Ureter (tissue), 1 donor: ENCODE measurements at regions not wholly inside any gene's neighbourhood (a gene's known extent, or its start where the extent isn't known, plus 50 kb on each side); places are given as distances from the start of the nearest gene placed in this dataset.
"Not testable (repeated sequence)": the region's sequence is repeated elsewhere in the genome, so short reads cannot be mapped to it uniquely, and the experiment has no call there.

Experiments used
- DNase-seq: peaks from one replicate; pipeline ENCODE4 v3.0.0-alpha.2; 2020; ENCODE audit warnings: low spot score
- donor health status: DM: yes; HTN: yes; CAD: no.

DNA sequence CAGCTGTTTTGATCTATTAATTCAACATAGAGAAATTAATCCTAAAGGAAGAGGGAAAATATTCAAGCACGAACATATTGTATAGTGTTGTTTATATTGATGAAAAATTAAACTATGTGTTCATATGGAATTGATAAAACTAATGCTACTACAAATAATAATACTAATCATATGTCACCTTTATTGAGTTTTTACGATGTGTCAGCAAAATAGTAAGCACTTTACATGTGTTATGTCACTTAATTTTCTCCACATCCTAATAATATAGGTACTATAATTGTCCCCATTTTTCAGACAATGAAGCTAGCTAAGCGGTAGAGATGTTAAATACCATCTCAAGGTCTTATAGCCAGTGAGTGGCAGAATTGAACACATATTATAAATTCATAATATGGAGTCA lies 2008.5 kb upstream of the WWC1 start:
- DNase-seq = no peak

DNA sequence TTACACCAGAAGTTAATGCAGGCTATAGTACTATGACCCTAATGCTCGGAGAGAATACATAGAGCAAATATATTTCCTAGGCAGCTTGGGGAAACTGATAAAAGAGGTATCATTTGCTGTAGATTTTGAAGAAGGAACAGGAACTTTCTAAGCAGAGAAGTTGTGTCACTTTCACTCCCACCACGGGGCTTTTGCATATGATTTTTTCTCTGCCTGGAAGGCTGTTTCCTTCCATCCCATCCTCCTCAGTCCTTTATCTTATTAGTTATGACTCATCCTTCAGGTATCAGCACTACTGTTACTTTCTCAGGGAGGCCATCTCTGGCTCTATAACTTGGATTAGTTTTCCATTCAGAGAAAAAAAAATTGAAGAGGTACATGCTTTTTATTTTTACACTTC lies 2006.1 kb upstream of the WWC1 start:
- no peak for DNase-seq

GRCh38 chr5:166286832-166287231 lies 2004.6 kb upstream of the WWC1 start:
- DNase-seq = no peak

GRCh38 chr5:166287866-166288265 lies 2003.6 kb upstream of the WWC1 start:
- DNase-seq = no peak

- DNase-seq = not testable (repeated sequence)
Measured at GRCh38 chr5:166291800-166292199, 1999.6 kb upstream of the WWC1 start.

DNA sequence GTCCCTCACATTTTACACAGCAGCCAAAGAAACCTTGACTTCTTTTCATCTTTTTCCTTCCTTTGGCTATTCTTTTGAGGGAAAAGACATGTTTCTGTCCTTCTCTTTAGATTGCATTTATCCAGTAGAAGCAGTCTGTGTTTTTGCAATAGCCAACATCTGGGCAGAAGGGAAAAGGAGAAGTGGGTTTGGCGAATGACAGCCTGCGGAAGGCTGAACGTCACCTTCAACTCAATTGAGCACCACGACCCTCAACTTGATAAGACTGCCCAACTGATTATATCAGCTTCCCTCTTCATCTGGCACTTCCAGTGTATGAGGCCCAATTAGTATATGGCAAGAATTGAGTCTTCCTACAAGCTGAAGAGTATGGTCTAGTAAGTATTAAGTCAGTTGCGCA lies 1997.6 kb upstream of the WWC1 start:
- no peak for DNase-seq

GRCh38 chr5:166302166-166302565 lies 1989.3 kb upstream of the WWC1 start:
- no peak for DNase-seq

- DNase-seq = no peak
Measured at GRCh38 chr5:166317425-166317824, 1974.0 kb upstream of the WWC1 start.

GRCh38 chr5:166320920-166321480 lies 1970.4 kb upstream of the WWC1 start:
- no peak for DNase-seq

- DNase-seq = no peak
Measured at GRCh38 chr5:166324372-166324771, 1967.1 kb upstream of the WWC1 start.

- DNase-seq = no peak
Measured at GRCh38 chr5:166329149-166329800, 1962.2 kb upstream of the WWC1 start.

DNA sequence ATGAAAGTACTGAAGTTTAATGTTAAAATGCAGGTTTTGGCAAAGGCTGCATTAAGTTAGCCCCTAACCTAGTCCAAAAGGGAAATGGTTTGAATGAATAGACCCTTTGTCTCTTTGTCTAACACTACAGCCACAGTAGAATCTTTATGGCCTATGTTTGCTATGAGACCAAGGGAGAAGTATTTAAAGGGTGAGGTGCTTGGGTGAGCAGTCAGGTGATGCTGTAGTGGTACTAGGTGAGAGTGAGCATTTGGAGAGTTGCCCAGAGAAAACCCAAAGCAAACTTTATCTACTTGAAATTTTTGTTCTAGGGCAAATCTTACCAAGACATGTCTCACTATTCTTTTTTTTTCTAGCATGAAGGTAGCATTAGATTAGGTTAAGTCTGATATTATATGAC lies 1961.4 kb upstream of the WWC1 start:
- no peak for DNase-seq

DNA sequence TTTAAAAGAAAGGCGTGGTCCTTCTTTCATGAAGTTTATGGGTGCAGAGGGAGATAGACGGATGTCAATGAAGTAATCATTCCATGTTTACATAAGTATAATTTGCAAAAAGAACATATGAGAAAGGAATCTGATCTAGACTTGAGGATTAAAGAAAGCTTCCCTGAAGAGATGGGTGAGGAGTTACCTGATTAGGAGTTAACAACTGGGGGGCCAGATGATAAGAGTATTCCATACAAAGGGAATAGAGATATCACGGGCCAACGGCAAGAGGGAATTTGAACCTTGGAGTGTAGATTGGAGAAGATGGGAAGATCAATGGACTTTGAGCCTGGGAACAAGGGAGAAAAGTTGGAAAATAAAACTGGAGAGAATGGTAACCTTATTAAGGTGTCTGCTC lies 1959.9 kb upstream of the WWC1 start:
- DNase-seq = no peak

- DNase-seq = no peak
Measured at GRCh38 chr5:166338801-166339200, 1952.6 kb upstream of the WWC1 start.

- no peak for DNase-seq
Measured at GRCh38 chr5:166340039-166340438, 1951.4 kb upstream of the WWC1 start.

DNA sequence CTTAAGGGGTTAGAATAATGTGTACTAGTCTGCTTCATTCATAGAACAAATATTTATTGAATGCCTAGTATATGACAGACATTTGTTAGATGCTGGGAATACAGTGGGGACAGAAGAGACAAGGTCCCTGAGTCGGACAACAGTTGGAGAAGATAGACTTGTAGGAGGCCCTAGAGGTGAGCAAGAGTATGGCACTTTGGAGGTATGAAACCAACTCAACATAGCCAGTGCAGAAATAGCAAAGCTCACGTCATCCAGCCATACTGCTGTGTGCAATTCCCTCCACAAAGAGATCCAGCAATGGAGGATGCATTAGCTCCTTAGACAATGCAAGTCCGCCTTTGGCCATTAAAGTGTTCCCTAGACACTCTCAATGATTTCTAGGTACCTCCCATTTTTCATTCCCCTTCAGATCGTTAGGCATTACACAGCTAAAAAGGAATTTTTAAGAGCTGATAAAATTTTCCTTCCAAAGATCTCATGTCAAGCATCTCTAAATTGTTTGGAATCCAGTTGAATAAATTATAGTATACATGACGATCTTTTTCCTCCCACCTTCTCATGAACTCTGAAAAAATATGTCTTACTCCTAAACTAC lies 1949.6 kb upstream of the WWC1 start:
- DNase-seq = no peak

GRCh38 chr5:166342402-166342801 lies 1949.0 kb upstream of the WWC1 start:
- no peak for DNase-seq

DNA sequence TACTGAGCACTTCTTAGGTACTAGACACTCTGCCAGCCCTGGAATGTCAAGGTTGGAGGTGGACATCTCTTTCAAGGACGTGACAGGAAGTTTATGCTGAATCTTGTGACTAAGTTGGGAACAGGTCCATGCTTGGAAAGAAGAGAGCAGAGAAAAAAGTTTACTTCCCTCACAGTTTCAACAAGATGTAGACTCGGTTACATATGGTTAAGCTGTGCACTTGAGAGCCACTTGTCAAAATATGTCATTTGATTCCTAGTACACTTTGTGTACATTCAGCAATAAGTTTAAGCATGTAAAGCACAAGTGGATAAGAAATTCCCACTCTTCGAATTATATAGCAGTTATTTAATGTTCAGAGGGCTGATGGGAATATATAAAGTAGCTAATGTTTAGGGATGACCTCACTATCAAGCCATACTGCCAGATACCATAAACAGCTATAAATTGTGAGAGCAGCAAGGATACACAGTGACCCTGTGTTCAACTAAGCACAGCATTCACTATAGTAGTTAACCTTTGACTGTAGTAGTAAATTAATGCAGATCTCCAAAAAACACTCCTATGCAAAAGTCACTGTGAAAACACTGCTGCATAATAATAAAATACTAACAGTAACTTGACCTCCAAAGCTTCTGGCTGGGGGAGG lies 1944.6 kb upstream of the WWC1 start:
- DNase-seq = no peak

DNA sequence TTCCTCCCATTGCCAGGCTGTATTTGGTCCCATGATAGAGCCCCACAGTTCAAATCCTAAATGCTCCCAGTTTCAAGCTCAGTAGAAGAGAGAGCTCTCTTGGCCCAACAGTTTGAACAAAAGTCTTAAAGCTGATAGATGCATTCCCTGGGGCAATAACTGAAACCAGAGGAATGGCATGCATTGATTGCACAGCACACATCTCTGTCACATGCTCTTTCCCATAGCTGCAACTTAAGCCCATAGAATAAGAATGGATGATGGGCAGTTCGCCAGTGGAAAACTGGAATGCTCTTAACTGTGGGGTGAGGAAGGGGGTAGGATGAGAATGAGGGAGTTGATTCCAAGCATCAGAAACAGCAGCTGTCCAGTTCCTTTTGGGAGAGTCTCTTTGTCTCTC lies 1942.4 kb upstream of the WWC1 start:
- no peak for DNase-seq

GRCh38 chr5:166353580-166353979 lies 1937.9 kb upstream of the WWC1 start:
- no peak for DNase-seq

DNA sequence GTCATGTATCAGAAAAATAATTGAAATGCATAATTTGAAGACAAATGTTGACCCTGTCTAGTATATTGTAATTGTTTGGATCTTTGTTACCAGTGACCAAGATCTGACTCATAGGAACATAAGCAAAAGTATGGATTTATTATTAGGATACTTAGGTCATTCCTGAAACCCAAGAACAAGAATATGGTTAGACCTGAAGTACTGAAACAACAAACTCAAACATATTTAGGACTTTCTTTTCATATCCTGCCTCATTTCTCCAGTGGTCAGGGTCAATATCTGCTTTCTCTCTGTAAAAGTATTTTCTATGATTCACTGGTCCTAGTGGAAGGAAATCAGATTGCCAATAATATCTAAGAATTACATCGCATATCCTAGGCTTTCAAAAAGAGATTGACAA lies 1937.1 kb upstream of the WWC1 start:
- no peak for DNase-seq

DNA sequence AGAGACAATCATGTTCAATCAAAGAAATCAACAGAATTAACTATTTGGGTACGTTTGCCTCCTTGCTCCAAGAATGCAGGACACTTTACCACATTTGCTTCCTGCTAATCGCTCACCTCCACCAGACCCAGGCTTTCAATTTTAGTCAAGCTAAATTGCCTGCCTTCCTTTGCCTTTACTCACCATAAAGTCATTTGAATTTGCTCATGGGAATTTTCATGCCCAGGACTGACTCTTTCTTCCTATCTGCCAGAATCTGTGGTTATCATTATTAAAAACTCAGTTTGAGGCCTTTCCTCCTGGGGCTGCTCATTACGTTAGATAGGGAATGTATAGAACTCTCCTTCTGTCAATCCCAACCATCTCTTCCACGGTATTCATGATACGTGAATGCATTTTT lies 1935.3 kb upstream of the WWC1 start:
- no peak for DNase-seq

GRCh38 chr5:166358127-166358830 lies 1933.2 kb upstream of the WWC1 start:
- no peak for DNase-seq
